ENCODE measurements at regions not wholly inside any gene's neighbourhood (a gene's known extent, or its start where the extent isn't known, plus 50 kb on each side); places are given as distances from the start of the nearest gene placed in this dataset.
"Not testable (repeated sequence)": the region's sequence is repeated elsewhere in the genome, so short reads cannot be mapped to it uniquely, and the experiment has no call there.

DNA sequence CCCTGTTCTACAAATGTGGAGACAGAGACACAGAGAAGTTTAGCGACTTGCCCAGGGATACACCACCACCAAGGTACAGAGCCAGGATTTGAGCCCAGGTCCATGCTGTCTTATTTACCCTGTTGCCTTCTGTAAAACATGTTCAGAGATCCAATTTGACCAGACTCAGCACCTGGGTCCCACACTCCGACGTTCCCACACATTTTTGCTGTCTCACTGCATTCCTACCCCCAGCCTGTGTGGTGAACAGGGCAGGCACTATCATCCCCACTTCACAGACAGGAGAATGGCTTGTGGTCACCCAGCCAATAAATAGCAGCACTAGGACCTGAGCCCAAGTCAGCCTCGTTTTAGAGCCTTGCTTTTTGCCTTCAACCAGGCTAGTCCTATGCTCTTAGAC, 102.8 kb downstream of the PJA1 start:
- no peak for DNase-seq (ENCODE audit: low read depth, low spot score)

GRCh38 chrX:69060631-69061408, 104.4 kb downstream of the PJA1 start:
- no peak for DNase-seq (ENCODE audit: low read depth, low spot score)

DNA sequence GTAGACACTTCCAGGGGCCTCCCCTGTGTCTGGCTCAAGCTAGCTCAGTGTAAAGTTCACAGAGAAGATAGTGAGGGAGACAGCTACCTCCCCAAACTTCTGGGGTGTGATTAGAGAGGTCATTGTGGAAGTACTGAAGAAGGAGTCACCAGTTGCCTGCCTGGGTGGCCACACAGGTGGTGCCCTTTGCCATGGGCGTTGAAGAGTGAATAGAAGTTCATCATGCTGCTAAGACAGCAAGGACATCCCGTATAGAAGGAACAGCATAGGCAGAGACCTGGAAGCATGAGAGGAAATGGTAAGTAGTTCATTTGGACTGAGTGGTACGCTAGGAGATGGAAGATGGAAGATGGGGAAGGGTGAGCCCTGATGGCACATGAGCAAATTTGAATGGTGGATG, 110.1 kb downstream of the PJA1 start:
- no peak for DNase-seq (ENCODE audit: low read depth, low spot score)

DNA sequence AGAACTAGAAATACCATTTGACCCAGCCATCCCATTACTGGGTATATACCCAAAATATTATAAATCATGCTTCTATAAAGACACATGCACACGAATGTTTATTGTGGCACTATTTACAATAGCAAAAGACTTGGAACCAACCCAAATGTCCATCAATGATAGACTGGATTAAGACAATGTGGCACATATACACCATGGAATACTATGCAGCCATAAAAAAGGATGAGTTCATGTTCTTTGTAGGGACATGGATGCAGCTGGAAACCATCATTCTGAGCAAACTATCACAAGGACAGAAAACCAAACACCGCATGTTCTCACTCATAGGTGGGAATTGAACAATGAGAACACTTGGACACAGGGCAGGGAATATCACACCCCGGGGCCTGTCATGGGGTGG, 110.8 kb downstream of the PJA1 start:
- not testable (repeated sequence) for DNase-seq (ENCODE audit: low read depth, low spot score)

- no peak for DNase-seq (ENCODE audit: low read depth, low spot score)
Observed at GRCh38 chrX:69051901-69052300, 113.4 kb downstream of the PJA1 start.

- DNase-seq (ENCODE audit: low read depth, low spot score), result no peak
Observed at GRCh38 chrX:69050051-69050765, 115.0 kb downstream of the PJA1 start.

GRCh38 chrX:69046996-69047490, 118.2 kb downstream of the PJA1 start:
- DNase-seq (ENCODE audit: low read depth, low spot score), result no peak

DNA sequence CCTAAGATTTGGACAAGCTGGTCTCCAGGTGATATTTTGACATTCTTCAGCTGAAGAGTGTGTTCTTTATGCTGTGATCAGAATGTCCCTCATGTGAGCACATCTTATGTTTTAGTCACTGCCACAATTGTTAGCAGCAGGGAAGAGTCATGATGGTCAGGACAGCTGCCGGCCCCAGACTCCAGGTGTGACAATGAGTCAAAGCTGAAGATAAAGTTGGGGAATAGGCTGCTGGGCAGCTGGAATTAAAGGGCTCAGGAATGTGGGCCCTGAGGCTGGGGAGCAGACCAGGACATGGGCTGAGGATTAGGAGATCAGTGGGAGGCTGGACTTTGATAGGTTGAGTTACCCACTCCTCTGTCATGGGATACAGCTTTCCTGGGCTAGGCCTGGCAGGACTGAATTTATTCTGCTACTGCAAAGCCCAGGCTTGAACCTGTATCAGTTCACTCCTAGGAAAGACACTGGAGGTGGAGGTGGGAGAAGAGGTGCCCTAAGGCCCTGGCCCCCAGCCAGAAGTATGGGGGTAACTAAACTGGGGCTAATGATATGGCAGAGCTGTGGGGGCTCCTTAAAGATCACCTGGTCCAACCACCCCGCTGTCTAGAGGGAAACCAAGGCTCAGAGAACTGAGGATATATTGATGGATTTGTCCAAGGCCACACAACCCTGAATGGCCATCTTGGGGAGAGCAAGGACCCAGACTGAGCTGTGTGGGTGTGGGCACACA, 119.5 kb downstream of the PJA1 start:
- DNase-seq (ENCODE audit: low read depth, low spot score), result no peak

- no peak for DNase-seq (ENCODE audit: low read depth, low spot score)
Observed at GRCh38 chrX:69038816-69039215, 126.4 kb downstream of the PJA1 start.

DNA sequence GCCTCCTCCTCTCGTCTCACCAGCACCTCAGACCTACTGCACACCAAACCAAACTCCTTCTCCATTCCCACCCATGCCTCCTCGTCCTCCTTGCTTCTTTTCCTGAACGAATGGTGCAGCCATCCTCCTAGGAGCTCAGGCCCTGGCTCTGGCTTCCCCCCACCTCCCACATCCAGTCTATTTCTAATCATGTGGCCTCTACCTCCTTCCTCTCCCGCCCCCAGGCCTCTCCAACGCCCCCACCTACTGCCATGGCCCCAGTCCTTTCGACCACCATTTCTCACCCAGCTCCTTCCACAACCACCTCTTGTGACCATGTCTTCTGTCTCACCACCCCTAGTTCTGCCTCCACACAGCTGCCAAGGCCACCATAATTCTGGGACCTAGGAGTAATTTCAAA, 127.1 kb downstream of the PJA1 start:
- no peak for DNase-seq (ENCODE audit: low read depth, low spot score)

DNA sequence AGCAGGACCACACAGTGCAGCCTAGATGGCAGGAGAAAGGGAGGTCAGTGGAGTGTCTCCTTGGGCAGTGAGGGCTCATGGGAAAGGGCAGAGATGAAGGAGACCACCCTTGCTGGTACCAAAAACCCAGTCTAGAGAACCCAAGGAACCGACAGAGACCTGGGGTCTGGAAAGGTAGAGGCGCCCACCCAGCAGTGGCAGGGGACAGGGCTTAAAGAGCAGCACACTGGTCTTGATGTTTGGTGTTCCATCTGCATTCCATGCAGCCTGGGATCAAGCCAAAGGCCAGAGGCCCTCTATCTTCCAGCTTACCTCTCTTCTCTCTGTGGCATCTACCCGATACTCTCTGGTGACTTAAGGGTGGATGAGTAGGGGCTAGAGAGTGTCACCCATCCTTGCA, 127.5 kb downstream of the PJA1 start:
- no peak for DNase-seq (ENCODE audit: low read depth, low spot score)

DNA sequence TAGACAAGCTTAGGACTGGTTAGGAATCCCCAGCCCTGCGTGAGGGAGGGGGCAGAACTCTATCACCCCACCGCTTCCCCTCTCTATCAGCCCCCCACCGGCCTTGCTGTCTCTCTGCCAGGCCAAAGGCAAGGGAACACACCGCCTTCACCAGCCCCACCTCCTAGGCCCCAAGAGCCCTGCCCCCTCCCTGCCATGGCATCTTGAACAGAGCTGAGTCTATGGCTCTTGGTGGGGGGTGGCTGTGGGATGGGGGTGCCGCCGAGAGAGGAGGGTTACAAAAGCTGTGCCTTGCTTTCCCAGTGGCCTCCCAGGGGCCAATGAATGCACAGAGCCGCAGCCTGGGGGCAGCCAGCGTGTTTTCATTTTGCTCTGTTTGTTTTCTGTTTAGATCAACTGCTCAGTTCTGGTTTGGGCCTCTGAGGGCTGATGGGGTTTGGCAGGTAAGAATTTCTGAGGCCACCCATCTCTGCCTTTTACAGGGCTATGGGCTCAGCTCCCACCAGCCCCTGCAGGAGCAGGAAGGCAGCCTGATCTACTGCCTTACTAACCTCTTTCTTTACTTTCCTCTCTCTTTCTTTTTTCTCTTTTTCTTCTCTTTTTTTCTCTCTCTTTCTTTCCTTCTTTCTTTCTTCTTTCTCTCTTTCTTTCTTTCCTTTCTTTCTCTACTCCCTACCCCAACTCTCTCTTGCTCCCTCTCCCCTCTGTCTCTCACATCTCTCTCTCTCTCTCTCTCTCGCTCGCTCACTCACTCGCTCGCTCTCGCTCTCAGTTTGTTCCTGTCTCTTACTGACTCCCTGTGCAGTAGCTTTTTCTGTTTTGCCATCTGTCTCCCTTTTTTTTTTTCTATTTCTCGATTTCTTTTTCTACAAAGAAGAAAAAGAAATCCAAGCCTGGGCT, 128.3 kb downstream of the PJA1 start:
- no peak for DNase-seq (ENCODE audit: low read depth, low spot score)

DNA sequence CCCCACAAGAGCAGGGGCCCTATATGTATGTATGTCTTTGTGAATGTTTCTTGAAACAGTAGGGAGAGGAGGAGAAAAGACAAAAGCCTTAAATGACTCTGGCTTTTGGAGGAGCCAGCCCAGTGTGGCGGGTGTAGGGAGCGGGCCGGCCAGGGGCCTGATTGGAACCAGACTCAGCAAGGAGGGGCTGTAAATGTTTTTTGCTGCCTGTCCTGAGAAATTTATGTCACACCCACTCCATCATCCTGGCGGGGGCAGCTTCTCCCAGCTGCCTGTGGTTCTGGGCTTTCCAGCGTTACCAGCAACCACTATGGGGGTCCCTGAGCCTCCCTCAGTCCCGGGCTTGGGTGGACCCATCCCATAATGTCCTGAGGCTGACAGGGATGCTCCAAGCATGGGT, 130.8 kb downstream of the PJA1 start:
- no peak for DNase-seq (ENCODE audit: low read depth, low spot score)

DNA sequence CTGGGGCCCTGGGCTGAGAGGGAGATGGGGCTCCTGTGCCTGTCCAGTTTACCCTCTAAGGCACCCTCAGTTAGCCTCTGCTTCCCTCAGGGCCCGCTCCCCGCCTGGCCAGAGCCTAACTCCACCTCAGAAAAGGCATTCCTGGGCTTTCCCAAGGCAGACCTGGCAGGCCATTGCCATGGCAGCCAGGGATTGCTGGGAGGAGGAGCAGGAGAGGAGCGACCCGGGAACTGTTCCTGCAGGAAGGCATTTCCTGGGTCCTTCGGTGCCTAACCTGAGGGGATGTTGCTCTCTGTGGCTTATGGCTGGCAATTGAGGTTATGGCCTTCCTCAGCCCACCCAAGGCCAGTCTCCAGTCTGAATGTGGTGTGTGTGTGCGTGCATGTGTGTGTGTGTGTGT, 131.3 kb downstream of the PJA1 start:
- DNase-seq (ENCODE audit: low read depth, low spot score), result no peak

- DNase-seq (ENCODE audit: low read depth, low spot score), result no peak
Observed at GRCh38 chrX:69032601-69033000, 132.7 kb downstream of the PJA1 start.

DNA sequence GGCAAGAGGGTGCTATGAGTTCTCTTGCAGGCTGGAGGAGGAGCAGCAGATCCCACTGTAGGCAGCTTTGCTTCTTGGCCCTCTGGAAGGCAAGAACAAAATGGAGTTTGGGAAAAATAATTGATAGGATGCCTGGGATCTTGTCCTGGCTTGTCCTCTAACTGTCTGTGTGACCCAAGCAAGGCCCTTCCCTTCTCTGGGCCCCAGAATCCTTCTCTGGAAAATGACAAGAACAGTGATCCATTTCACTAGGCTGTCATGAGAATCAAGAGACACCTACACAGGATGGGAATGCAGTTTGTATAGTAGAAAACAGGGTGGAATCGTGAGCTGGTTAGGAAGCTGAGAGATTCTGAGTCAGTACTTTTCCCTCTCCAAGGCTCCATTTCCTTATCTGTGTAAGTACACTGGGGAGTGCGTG, 133.3 kb downstream of the PJA1 start:
- DNase-seq (ENCODE audit: low read depth, low spot score), result no peak

DNA sequence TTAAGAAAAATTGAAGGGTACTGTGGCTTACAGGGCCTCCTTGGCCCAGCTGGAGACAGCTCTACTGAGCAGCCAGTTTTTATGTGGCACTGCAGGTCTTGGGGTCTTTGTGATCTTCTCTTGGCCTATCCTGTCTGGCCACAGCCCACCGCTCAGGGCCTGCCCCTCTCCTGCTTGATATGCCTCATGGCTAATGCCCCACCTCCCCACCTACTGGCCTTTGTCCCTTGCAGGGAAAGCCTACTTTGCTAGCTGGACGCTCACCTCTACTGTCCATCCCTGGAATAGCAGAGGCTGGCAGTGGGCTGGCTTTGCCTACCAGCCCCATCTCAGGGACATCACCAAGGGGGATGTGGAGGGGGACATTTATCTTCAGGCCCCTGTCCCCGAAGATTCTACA, 134.1 kb downstream of the PJA1 start:
- no peak for DNase-seq (ENCODE audit: low read depth, low spot score)

- DNase-seq (ENCODE audit: low read depth, low spot score), result no peak
Observed at GRCh38 chrX:69029771-69030170, 135.5 kb downstream of the PJA1 start.

DNA sequence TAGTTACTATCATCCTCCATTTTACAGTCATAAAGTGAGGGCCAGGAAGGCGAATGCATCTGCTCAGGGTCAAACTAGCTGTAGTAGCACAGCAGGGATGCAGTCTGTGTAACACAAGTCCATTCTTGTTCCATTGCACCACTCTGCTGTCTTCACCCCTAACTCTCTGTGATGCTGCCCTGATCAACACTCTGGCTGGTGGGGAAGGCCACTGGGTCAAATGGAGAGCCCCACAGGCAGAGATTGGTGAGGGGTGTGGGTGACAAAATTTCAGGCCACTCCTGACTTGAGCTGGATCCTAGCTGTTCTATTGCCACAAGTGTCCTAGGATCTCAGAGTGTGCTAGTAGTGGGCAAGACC, 136.5 kb downstream of the PJA1 start:
- DNase-seq (ENCODE audit: low read depth, low spot score), result no peak

DNA sequence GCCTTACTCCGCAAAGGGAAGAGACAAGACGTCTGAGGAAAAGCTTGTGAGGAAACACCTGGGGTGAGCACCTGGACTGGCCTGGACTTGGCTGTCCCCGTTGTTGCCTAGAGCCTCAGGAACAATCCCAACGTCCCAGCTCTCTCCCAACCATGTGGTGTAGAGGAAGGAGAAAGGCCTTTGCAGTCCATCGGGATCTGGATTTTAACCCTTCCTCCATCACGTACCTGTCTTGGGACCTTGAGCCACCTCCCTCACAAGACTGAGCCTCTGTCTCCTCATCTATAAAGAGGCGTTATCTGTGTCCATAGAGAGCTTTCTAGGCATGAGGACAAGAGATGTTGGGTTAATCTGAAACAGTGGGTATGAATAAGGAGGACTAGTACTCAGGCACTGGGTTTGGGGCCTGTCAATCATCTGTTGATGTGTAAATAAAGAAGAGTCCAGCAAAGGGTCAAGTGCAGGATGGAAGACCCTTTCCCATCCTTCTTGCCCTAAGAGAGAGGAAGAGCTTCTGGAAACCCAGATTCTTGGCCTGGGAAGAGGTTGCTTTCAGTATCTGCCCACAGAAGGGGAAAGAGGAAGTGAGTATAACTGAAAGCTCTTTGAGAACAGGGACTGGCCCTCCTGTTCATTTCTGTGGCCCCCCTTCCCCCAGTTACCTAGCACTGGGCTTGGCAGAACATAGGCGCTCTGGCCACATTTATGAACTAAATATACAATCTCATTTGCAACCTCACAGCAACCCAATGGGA, 137.1 kb downstream of the PJA1 start:
- no peak for DNase-seq (ENCODE audit: low read depth, low spot score)
